ENCODE measurements at regions not wholly inside any gene's neighbourhood (a gene's known extent, or its start where the extent isn't known, plus 50 kb on each side); places are given as distances from the start of the nearest gene placed in this dataset.

DNA sequence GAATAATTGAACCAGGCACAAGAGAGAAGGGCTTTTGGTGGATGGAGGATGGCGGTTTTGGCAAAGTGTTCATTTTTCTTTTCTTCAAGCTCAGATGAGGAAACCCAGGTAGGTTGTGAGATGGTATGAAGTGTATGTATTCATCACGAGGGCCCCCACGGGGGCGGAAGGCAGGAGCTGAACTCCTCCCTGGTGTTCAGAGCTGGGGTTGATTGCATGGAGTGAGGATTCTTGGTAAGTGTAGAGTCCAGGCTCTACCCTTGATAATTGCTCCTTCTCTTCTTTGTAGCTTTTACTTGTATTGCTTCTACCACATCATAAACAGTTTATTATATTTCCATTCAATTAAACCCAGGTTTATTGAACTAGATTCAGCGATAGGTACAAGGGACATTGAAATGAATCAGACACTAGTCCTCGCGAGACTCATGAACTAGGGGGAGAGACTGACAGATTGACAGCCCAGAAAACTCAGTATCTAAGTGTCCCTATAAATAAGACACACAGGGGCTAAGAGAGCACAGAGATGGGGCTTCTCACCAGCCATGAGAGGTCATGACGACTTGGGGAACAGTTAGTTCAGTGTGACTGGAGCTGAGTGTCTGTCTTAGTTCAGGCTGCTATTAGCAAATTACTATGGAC lies 116.7 kb upstream of the KLF4 start:
- H3K36me3 Mint-ChIP-seq (ENCODE audit: low read depth), result no peaks in the 10 kb centered on the region
- intact Hi-C loops (cut with micrococcal nuclease), result no loop called here
- no peaks in the 10 kb centered on the region for H3K4me1 Mint-ChIP-seq (ENCODE audit: low read depth)
- H3K9me3 Mint-ChIP-seq, result no peaks in the 10 kb centered on the region
- DNase-seq (ENCODE audit: low spot score), result no peak
- H3K4me3 Mint-ChIP-seq, result no peak overlapping the region
- H3K27ac Mint-ChIP-seq, result no peak overlapping the region
- no peaks in the 10 kb centered on the region for H3K27me3 Mint-ChIP-seq (ENCODE audit: insufficient read depth)

DNA sequence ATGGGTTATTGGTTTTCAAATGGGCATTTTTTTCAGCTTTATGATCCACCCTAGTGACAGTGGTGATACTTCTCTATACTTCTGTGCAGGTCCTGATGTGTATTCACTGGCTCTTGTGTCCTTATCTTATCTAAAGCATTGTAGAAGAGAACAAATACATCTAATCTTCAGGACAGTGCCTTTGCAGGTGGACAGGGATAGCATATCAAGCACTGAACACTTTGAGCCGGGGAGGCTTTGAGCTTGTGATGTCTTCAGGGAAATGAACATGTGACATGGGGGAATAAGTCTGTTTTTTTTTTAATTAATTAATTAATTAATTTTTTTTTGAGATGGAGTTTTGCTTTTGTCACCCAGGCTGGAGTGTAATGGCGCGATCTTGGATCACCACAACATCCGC lies 115.5 kb upstream of the KLF4 start:
- Mint-ChIP-seq H3K27ac (no peak overlapping the region), H3K4me1 (ENCODE audit: low read depth) (no peaks in the 10 kb centered on the region), H3K4me3 (no peak overlapping the region), H3K27me3 (ENCODE audit: insufficient read depth) (no peaks in the 10 kb centered on the region), H3K36me3 (ENCODE audit: low read depth) (no peaks in the 10 kb centered on the region), H3K9me3 (no peaks in the 10 kb centered on the region)
- intact Hi-C loops (cut with micrococcal nuclease), result no loop called here
- DNase-seq (ENCODE audit: low spot score), result no peak

DNA sequence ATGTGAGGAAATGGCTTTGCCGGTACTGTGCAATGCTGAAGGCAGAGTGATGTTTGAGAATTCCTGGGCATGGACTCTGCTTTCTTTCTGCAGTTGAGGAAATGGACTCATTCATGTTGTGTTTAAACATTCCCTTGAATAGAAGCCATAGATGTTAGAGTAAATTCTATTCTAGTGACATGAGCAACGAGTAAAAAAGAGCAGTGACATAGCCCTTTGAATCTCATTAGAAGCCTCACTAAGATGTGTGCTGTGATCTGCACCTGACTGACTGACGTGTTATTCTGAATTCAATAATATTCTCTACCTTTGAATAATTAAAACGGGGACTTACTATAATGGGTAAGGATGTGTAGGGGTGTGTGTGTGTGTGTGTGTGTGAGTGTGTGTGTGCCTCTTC lies 113.7 kb upstream of the KLF4 start:
- no peak overlapping the region for H3K27ac Mint-ChIP-seq
- H3K4me1 Mint-ChIP-seq (ENCODE audit: low read depth), result no peaks in the 10 kb centered on the region
- no peaks in the 10 kb centered on the region for H3K9me3 Mint-ChIP-seq
- H3K27me3 Mint-ChIP-seq (ENCODE audit: insufficient read depth), result no peaks in the 10 kb centered on the region
- no peak for DNase-seq (ENCODE audit: low spot score)
- intact Hi-C loops (cut with micrococcal nuclease), result no loop called here
- H3K36me3 Mint-ChIP-seq (ENCODE audit: low read depth), result no peaks in the 10 kb centered on the region
- no peak overlapping the region for H3K4me3 Mint-ChIP-seq

DNA sequence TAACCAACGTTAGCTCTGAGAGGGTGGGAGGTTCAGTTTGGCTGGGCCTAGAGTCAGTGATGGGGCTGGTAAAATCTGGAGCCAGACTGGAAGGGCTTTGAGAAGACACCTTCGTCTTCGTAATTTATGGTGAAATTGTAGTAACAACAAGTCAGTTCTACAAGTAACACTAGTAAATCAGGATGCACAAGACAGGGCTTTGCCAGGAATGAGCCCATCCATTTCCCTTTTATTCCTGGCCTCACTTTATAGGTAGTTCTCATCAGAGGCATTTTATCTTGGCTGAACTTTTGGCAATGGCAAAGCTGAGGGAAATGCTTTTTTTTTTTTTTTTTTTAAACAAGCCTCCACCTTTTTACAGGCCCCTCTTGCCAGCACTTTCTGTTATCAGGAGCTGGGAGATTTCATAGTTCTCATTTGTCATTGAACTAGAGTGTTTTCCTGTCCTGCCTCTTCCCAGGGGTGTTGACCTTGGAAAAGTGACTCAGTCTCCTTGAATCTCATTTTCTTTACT lies 110.5 kb upstream of the KLF4 start:
- H3K4me3 Mint-ChIP-seq, result no peak overlapping the region
- no peak for DNase-seq (ENCODE audit: low spot score)
- H3K36me3 Mint-ChIP-seq (ENCODE audit: low read depth), result no peaks in the 10 kb centered on the region
- H3K27me3 Mint-ChIP-seq (ENCODE audit: insufficient read depth), result no peaks in the 10 kb centered on the region
- no peaks in the 10 kb centered on the region for H3K9me3 Mint-ChIP-seq
- intact Hi-C loops (cut with micrococcal nuclease), result no loop called here
- no peak overlapping the region for H3K27ac Mint-ChIP-seq
- H3K4me1 Mint-ChIP-seq (ENCODE audit: low read depth), result no peaks in the 10 kb centered on the region

DNA sequence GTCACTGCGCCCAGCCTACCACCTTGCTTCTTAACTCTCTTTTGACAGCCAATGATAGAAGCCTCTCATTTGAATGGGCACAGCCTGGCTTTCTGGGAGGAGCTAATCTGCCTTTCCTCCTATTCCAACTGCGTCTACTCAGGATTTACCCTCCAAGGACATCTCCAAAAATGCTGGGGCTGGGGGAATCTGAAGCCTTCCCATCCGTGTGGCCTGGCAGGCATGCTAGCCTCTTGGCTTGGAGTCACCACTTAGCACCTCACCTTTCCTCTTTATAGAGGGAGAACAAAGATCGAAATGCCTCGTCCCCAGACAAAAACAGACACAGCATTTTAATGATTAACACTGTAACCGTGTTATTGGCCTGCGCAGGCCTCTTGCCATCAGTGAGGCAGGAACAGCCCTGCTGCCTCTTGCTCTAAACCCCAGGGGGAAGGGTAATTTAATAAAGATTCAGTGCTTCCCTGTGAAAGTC lies 108.2 kb upstream of the KLF4 start:
- Mint-ChIP-seq H3K36me3 (ENCODE audit: low read depth) (no peaks in the 10 kb centered on the region), H3K9me3 (no peaks in the 10 kb centered on the region), H3K4me3 (no peak overlapping the region), H3K27me3 (ENCODE audit: insufficient read depth) (no peaks in the 10 kb centered on the region), H3K27ac (no peak overlapping the region), H3K4me1 (ENCODE audit: low read depth) (no peaks in the 10 kb centered on the region)
- intact Hi-C loops (cut with micrococcal nuclease), result no loop called here
- no peak for DNase-seq (ENCODE audit: low spot score)

DNA sequence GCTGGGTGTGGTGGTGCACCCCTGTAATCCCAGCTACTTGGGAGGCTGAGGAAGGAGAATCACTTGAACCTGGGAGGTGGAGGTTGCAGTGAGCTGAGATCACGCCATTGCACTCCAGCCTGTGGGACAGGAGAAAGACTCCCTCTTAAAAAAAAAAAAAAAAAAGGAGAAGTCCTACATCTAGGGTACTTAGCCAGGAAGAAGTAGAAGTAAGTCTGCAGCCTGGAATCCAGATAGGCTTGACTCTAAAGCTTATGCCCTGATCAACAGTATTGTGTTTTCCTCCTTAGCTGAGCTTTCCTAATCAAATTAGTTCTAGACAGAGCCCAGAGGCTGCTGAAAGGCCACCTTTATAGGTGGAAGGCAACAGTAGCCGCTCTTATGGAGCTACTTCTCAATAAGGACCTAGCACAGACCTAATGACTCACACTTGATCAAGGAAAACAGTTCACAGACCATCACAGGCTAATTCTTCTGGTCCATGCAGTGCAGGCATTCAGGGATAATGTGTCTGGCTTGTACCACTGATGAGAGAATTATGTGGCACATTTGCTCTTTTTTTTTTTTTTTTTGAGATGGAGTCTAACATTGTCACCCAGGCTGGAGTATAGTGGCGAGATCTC lies 105.5 kb upstream of the KLF4 start:
- intact Hi-C loops (cut with micrococcal nuclease), result no loop called here
- H3K27ac Mint-ChIP-seq, result no peak overlapping the region
- H3K36me3 Mint-ChIP-seq (ENCODE audit: low read depth), result no peaks in the 10 kb centered on the region
- no peak for DNase-seq (ENCODE audit: low spot score)
- H3K27me3 Mint-ChIP-seq (ENCODE audit: insufficient read depth), result no peaks in the 10 kb centered on the region
- no peak overlapping the region for H3K4me3 Mint-ChIP-seq
- no peaks in the 10 kb centered on the region for H3K4me1 Mint-ChIP-seq (ENCODE audit: low read depth)
- no peaks in the 10 kb centered on the region for H3K9me3 Mint-ChIP-seq

DNA sequence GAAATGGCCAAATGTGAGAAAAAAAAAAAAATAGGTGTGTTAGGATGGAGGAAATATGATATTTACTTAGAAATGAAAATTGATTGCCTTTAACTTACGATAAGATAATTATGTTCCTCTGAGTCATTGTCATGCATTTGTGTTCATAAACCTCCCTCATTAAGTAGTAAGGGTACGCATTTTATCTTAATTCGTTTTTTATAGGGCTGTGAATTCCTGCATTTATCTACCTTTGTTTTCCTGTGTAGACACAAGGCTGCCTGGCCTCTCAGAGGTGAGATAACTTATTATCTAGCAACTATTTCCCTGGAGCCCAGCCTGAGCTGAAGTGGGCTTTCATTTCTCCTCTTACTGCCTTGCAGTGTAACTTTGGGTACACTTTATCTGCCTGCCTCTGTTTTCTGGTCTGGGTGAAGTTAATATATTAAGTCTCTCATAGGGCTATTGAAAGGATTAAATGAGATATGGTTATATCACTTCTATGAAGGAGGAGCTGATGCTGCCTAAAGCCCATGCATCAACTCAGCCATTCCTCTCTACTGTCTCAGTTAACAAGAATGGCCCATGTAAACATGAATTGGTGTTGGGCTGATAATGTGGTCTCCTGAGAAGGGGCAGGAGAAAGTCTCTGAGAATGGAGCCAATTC lies 103.8 kb upstream of the KLF4 start:
- Mint-ChIP-seq H3K27me3 (ENCODE audit: insufficient read depth) (no peaks in the 10 kb centered on the region), H3K36me3 (ENCODE audit: low read depth) (no peaks in the 10 kb centered on the region), H3K4me1 (ENCODE audit: low read depth) (no peaks in the 10 kb centered on the region), H3K9me3 (no peaks in the 10 kb centered on the region), H3K4me3 (no peak overlapping the region), H3K27ac (no peak overlapping the region)
- DNase-seq (ENCODE audit: low spot score), result no peak
- intact Hi-C loops (cut with micrococcal nuclease), result no loop called here

DNA sequence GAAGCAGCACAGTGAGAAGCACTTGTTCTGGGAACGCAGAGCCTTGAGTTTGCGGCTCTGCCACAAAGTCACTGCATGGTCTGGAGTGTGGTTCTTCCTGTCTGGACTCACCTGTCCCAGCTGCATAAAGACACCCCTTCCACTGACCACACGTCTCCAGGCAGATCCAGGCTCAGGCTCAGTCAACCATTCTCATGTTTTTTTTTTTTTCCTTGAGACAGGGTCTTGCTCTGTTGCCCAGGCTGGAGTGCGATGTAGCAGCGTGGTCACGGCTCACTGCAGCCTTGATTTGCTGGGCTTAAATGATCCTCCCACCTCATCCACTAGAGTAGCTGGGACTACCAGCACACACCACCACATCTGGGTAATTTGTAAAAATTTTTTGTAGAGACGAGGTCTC lies 102.9 kb upstream of the KLF4 start:
- Mint-ChIP-seq H3K9me3 (no peaks in the 10 kb centered on the region), H3K27ac (no peak overlapping the region), H3K4me3 (no peak overlapping the region), H3K27me3 (ENCODE audit: insufficient read depth) (no peaks in the 10 kb centered on the region), H3K4me1 (ENCODE audit: low read depth) (no peaks in the 10 kb centered on the region), H3K36me3 (ENCODE audit: low read depth) (no peaks in the 10 kb centered on the region)
- intact Hi-C loops (cut with micrococcal nuclease), result no loop called here
- DNase-seq (ENCODE audit: low spot score), result no peak

DNA sequence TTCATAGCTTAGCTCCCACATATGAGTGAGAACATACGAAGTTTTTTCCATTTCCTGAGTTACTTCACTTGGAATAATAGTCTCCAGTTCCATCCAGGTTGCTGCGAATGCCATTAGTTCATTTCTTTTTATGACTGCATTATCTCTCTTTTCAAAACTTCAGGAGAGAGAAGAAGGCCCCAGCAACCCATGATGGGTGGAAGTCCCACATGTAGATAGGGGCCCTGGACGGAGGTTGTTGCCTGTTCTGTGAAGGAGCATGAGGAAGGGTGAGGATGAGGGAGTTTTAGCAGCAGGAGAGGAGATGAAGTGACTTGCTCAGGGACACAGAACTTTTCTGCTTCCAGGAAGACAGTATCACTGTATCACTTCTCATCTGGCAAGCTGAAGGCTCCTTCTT lies 102.2 kb upstream of the KLF4 start:
- no peaks in the 10 kb centered on the region for H3K9me3 Mint-ChIP-seq
- no peaks in the 10 kb centered on the region for H3K36me3 Mint-ChIP-seq (ENCODE audit: low read depth)

DNA sequence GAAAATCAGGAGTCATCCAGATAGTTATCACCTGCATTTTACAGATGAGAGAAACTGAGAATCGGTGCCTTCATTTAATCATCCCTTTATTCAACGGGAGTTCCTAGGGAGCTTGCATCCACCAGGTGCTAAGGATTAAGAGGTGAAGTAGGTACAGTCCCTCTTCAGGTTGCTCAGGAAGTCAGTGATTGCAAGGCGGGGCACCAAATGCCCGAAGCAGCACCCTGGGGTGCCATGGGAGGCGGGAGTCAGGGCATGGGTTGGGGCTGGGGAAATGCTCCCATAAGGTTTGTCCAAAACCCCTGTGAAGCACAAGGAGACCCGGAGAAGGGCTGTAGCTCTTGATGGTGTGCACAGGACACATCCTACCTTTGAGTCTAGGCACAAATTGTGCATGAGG lies 98.8 kb upstream of the KLF4 start:
- intact Hi-C loops (cut with micrococcal nuclease), result no loop called here
- H3K9me3 Mint-ChIP-seq, result no peaks in the 10 kb centered on the region
- no peaks in the 10 kb centered on the region for H3K4me1 Mint-ChIP-seq (ENCODE audit: low read depth)
- H3K36me3 Mint-ChIP-seq (ENCODE audit: low read depth), result no peaks in the 10 kb centered on the region
- H3K4me3 Mint-ChIP-seq, result no peak overlapping the region
- DNase-seq (ENCODE audit: low spot score), result no peak
- peaks cover 1% of the 10 kb centered on the region for H3K27me3 Mint-ChIP-seq (ENCODE audit: insufficient read depth)
- H3K27ac Mint-ChIP-seq, result no peak overlapping the region

More for the DNA sequence above, 102.2 kb upstream of the KLF4 start:
- Mint-ChIP-seq H3K27me3 (ENCODE audit: insufficient read depth) (peaks cover 1% of the 10 kb centered on the region), H3K27ac (no peak overlapping the region), H3K4me1 (ENCODE audit: low read depth) (no peaks in the 10 kb centered on the region), H3K4me3 (no peak overlapping the region)
- no peak for DNase-seq (ENCODE audit: low spot score)
- intact Hi-C loops (cut with micrococcal nuclease), result no loop called here

DNA sequence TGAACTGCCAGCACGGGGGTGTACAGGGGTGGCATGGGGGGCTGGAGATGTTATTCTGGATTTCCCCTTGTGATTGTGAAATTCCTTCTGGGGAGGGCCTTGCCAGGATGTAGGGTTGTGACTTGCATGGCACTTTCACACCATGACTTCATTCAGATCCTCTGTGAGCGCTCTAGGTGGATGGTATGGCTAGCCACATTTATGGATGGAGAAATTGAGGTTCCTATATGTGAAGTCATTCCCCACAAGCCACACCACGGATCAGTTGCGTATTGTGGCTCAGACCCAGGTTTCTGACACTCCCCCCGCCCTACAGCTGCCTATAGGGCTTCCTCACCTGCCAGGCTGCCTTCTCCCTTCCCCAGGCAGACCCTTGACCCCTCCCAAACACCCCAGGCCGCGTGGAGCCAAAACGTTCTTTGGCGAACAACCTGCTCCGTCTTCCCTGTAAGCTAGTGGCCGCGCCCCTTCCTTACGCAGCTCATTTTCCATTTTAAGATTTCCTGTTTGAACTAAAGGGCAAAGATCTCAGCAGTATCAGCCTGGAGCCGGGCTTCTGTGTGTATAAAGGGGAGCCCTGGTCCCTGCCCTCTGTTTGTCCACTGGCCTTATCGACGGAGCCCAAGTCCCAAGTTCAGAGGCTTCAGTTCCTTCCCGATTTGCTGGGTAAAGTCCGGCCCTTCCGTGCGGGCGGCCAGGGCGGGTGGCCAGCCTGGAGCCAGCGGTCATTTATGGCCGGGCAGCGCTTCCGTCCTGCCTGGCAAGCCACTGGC lies 97.8 kb upstream of the KLF4 start:
- Mint-ChIP-seq H3K27me3 (ENCODE audit: insufficient read depth) (peaks cover 1% of the 10 kb centered on the region), H3K4me1 (ENCODE audit: low read depth) (no peaks in the 10 kb centered on the region), H3K36me3 (ENCODE audit: low read depth) (no peaks in the 10 kb centered on the region), H3K4me3 (no peak overlapping the region), H3K27ac (no peak overlapping the region), H3K9me3 (no peaks in the 10 kb centered on the region)
- intact Hi-C loops (cut with micrococcal nuclease), result no loop called here
- DNase-seq (ENCODE audit: low spot score), result no peak

DNA sequence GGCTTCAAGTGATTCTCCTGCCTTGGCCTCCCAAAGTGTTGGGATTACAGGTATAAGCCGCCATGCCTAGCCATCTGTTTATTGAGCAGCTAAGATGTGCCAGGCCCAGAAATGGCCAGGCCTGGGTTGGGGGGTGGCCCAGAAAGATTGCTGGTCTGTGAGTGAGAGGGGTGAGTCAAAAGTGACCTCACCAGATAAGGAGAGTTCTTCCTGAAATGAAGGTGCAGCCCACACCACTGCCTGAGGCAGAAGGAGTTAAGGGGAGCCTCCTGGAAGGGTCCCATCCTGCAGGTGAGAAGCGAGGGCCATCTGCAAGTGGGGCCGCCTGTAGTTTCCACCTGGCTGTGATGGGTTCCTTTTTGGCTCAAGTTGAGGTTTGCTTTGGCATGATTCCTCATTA lies 96.9 kb upstream of the KLF4 start:
- H3K27me3 Mint-ChIP-seq (ENCODE audit: insufficient read depth), result peaks cover 1% of the 10 kb centered on the region
- intact Hi-C loops (cut with micrococcal nuclease), result no loop called here
- H3K36me3 Mint-ChIP-seq (ENCODE audit: low read depth), result no peaks in the 10 kb centered on the region
- H3K27ac Mint-ChIP-seq, result no peak overlapping the region
- no peaks in the 10 kb centered on the region for H3K4me1 Mint-ChIP-seq (ENCODE audit: low read depth)
- no peak for DNase-seq (ENCODE audit: low spot score)
- no peaks in the 10 kb centered on the region for H3K9me3 Mint-ChIP-seq
- H3K4me3 Mint-ChIP-seq, result no peak overlapping the region

DNA sequence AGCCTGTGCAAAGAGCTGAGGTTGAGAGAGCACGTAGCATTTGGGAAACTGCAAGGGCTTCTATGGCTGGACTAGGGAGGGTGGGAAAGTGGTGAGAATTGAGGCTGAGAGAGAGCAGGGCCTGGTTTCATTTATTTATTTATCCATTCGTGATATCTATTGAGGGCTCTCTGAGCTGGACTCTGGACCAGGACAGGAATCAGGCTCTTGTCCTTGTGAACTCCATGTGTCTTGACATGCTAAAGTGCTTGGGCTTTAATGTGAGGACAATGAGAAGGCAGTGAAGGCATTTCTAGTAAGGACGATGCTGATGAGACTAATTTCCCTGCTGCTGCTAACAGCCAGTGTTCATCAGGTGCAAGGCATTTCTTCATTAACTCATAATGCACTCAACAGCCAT lies 95.9 kb upstream of the KLF4 start:
- intact Hi-C loops (cut with micrococcal nuclease), result no loop called here
- no peak overlapping the region for H3K4me3 Mint-ChIP-seq
- no peak for DNase-seq (ENCODE audit: low spot score)
- no peaks in the 10 kb centered on the region for H3K36me3 Mint-ChIP-seq (ENCODE audit: low read depth)
- H3K4me1 Mint-ChIP-seq (ENCODE audit: low read depth), result no peaks in the 10 kb centered on the region
- H3K9me3 Mint-ChIP-seq, result no peaks in the 10 kb centered on the region
- H3K27me3 Mint-ChIP-seq (ENCODE audit: insufficient read depth), result peaks cover 1% of the 10 kb centered on the region
- H3K27ac Mint-ChIP-seq, result no peak overlapping the region

Data from activated T-helper 1 cell treated with anti-CD3 and anti-CD28 coated beads, Interleukin-12 subunit alpha, Interleukin-12 subunit beta, Interleukin-2, Interleukin-4 antibody, amounts not matched to agents 30 ng/mL and 10 ng/mL and 1 ng/mL, durations not matched to agents 14 hours and 24 hours and 36 hours (primary cell).